ENCODE measurements at regions not wholly inside any gene's neighbourhood (a gene's known extent, or its start where the extent isn't known, plus 50 kb on each side); places are given as distances from the start of the nearest gene placed in this dataset.

DNA sequence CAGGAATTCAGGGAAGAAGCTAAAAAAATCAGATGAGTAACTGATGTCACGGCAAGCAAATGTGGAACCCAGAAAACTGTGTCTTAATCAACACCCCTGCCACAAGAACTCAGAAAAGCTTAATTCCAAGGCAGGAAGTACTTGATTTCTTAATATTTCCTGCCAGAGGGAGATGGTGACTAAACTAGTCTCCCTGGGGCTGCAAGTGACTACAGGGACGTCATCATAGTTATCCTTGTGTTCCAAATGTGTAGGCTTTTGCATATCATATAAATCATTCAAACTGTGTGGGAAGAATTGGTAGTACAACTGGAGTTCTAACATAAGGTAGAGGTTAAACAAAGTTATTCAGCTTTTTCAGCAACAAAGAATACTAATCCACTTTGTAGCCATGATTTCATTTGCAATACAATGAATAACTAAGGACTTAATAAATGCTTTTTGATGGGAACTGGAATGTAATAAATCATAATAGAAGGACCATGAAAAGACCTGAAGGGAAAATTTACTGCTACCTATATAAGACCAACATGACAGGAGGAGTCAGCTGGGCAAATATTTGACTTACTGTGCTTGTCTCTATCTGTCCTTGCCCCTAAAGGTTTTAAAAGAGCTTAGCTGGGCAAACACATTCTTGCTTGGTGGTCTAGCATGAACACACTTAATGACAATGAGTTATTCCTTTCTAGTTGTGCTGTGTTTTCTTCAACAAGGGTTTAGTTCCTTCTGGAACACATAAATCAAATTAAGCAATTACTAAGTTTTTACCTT, 76.0 kb upstream of the NECTIN3 start:
- no peaks in the 10 kb centered on the region for H3K36me3 ChIP-seq (ENCODE audit: control insufficient read depth, insufficient read depth, low read length)
- no peak overlapping the region for H3K27ac ChIP-seq (ENCODE audit: extremely low read depth, low read depth, low read length)
- ATAC-seq (no peak), FAIRE-seq (no peak), DNase-seq (ENCODE audit: extremely low read depth in 1 of 4, low spot score in 3 of 4) (no peak)
- ChIA-PET CTCF (ENCODE audit: low intra/inter-chr PET ratio) (no interaction called here), POLR2A (no interaction called here)
- H3K4me1 ChIP-seq (replicated peaks in 1 of 2; ENCODE audit: control insufficient read depth in 2 of 2, insufficient read depth in 2 of 2, low read length in 2 of 2) = no peaks in the 10 kb centered on the region
- in situ Hi-C loops (cut with MboI) = no loop called here
- H3K9me1 ChIP-seq (ENCODE audit: control insufficient read depth, insufficient read depth, low read length) = no peaks in the 10 kb centered on the region
- TF ChIP-seq ASH1L (IDR thresholded peaks at IDR 0.05; ENCODE audit: borderline replicate concordance, low read depth, partially characterized antibody) (no peak), SMARCB1 (IDR thresholded peaks at IDR 0.05; ENCODE audit: insufficient read length, low read depth) (no peak), DACH1 (IDR thresholded peaks at IDR 0.05; ENCODE audit: partially characterized antibody) (no peak), PHB2 (IDR thresholded peaks at IDR 0.05; ENCODE audit: low read depth) (no peak), PTTG1 (tag; IDR thresholded peaks at IDR 0.05; ENCODE audit: low read depth) (no peak), PURB (CRISPR knock-in tag; IDR thresholded peaks at IDR 0.05; ENCODE audit: low read depth) (no peak), PRMT5 (CRISPR knock-in tag; IDR thresholded peaks at IDR 0.05) (no peak)
- TF ChIP-seq, protein P1, sequence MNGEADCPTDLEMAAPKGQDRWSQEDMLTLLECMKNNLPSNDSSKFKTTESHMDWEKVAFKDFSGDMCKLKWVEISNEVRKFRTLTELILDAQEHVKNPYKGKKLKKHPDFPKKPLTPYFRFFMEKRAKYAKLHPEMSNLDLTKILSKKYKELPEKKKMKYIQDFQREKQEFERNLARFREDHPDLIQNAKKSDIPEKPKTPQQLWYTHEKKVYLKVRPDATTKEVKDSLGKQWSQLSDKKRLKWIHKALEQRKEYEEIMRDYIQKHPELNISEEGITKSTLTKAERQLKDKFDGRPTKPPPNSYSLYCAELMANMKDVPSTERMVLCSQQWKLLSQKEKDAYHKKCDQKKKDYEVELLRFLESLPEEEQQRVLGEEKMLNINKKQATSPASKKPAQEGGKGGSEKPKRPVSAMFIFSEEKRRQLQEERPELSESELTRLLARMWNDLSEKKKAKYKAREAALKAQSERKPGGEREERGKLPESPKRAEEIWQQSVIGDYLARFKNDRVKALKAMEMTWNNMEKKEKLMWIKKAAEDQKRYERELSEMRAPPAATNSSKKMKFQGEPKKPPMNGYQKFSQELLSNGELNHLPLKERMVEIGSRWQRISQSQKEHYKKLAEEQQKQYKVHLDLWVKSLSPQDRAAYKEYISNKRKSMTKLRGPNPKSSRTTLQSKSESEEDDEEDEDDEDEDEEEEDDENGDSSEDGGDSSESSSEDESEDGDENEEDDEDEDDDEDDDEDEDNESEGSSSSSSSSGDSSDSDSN (IDR thresholded peaks at IDR 0.05; ENCODE audit: borderline replicate concordance in 1 of 2, low read depth in 2 of 2, low read length in 2 of 2) = no peak
- TF ChIP-seq, protein P2, sequence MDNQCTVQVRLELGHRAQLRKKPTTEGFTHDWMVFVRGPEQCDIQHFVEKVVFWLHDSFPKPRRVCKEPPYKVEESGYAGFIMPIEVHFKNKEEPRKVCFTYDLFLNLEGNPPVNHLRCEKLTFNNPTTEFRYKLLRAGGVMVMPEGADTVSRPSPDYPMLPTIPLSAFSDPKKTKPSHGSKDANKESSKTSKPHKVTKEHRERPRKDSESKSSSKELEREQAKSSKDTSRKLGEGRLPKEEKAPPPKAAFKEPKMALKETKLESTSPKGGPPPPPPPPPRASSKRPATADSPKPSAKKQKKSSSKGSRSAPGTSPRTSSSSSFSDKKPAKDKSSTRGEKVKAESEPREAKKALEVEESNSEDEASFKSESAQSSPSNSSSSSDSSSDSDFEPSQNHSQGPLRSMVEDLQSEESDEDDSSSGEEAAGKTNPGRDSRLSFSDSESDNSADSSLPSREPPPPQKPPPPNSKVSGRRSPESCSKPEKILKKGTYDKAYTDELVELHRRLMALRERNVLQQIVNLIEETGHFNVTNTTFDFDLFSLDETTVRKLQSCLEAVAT (IDR thresholded peaks at IDR 0.05) = no peak
- TF ChIP-seq, protein P3, sequence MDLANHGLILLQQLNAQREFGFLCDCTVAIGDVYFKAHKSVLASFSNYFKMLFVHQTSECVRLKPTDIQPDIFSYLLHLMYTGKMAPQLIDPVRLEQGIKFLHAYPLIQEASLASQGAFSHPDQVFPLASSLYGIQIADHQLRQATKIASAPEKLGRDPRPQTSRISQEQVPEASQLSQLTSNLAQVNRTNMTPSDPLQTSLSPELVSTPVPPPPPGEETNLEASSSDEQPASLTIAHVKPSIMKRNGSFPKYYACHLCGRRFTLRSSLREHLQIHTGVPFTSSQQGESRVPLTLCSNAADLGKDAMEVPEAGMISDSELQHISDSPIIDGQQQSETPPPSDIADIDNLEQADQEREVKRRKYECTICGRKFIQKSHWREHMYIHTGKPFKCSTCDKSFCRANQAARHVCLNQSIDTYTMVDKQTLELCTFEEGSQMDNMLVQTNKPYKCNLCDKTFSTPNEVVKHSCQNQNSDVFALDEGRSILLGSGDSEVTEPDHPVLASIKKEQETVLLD (IDR thresholded peaks at IDR 0.05) = no peak
- TF ChIP-seq, protein P4, sequence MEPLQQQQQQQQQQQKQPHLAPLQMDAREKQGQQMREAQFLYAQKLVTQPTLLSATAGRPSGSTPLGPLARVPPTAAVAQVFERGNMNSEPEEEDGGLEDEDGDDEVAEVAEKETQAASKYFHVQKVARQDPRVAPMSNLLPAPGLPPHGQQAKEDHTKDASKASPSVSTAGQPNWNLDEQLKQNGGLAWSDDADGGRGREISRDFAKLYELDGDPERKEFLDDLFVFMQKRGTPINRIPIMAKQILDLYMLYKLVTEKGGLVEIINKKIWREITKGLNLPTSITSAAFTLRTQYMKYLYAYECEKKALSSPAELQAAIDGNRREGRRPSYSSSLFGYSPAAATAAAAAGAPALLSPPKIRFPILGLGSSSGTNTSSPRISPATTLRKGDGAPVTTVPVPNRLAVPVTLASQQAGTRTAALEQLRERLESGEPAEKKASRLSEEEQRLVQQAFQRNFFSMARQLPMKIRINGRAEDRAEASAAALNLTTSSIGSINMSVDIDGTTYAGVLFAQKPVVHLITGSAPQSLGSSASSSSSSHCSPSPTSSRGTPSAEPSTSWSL (CRISPR knock-in tag; IDR thresholded peaks at IDR 0.05; ENCODE audit: borderline replicate concordance) = no peak
- TF ChIP-seq, protein P5, sequence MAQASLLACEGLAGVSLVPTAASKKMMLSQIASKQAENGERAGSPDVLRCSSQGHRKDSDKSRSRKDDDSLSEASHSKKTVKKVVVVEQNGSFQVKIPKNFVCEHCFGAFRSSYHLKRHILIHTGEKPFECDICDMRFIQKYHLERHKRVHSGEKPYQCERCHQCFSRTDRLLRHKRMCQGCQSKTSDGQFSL (CRISPR knock-in tag; IDR thresholded peaks at IDR 0.05) = no peak
- TF ChIP-seq, protein P5 (tag; IDR thresholded peaks at IDR 0.05) = no peak
- intact Hi-C loops (cut with micrococcal nuclease) = no loop called here
- H2AFZ ChIP-seq (ENCODE audit: low read depth, low read length) = no peak overlapping the region
- WGBS (ENCODE audit: insufficient coverage, low coverage, missing lambda C conversion rate) = 5% methylated on average over 2 of the region's 2 CpGs
- no peak overlapping the region for H3K9ac ChIP-seq (ENCODE audit: insufficient read depth in 1 of 2, low read depth in 2 of 2, low read length in 2 of 2)
- no peaks in the 10 kb centered on the region for H4K20me1 ChIP-seq (replicated peaks; ENCODE audit: control insufficient read depth, insufficient read depth, low read length)
- no TSS peak for BruUV-seq (replicated peaks)
- H3K9me3 ChIP-seq (replicated peaks; ENCODE audit: control insufficient read depth, insufficient read depth, low read depth, low read length) = no peaks in the 10 kb centered on the region
- H3K79me2 ChIP-seq (ENCODE audit: control insufficient read depth, insufficient read depth, low read length) = no peaks in the 10 kb centered on the region
- H3K4me3 ChIP-seq = no peak overlapping the region
- H3K4me2 ChIP-seq (ENCODE audit: insufficient read depth, low read length) = no peak overlapping the region
- H3K27me3 ChIP-seq (ENCODE audit: control insufficient read depth in 2 of 2, insufficient read depth in 2 of 2, low read length in 2 of 2) = no peaks in the 10 kb centered on the region

All from K562 (cell line).